ENCODE measurements at regions not wholly inside any gene's neighbourhood (a gene's known extent, or its start where the extent isn't known, plus 50 kb on each side); places are given as distances from the start of the nearest gene placed in this dataset.
A peak's percentile ranks its signal among the peaks of the same experiment; 100 is the strongest.

DNA sequence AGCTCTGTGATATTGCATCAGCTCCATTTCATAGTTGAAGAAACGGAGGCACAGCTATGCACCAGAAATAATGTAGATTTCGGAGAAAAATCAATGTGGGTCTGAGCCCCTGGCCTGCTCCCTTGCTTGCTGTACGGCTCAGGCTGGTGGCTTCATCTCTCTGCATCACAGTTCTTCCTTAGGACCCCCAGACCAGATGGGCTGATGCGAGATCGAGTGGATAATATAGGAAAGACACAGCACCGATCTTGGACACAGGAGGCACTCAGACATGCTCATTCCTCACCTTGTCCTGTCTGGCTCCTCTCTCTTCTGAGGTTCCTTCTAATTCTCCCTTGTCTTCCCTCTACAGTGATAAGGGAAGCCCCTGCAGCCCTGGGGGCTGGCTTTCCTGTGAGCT, 365.9 kb upstream of the ZMIZ1 start:
- DNase-seq: no peak

DNA sequence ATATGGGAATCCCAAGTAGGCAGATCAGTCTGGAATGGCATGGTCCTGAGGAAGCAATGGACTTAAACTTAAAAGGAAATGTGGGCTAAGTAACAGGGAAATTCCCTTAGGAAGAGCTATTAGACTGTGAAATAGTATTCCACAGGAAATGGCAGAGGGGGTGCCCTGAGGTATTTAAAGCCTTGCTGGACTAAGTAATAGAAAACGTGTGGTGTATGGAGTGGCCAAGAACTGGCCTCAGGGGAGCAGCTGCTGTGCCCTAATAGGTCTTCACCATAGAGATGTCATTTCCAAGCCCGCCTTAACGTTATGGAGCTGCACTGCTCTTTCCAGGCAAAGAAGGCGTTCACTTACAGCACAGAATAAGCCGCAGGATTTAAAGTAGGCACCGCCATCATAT, 365.2 kb upstream of the ZMIZ1 start:
- no peak for DNase-seq

DNA sequence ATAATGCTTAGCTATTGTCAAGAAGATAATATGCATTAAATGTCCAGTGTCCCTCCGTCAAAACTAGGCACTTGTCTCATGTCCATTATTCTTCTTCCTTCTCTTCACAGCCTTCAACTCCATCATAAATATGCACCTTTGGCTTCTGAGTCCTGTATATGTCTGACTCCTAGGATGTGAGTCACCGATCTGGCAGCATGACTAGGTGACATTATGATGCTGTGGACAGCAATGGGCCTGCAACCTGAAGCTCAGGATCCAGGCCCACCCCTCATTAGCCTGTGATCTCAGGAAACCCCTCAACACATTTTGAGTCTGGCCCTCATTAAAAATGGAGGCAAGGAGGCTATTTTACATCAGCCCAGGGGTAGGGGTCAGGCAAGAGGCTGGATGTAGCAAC, 362.5 kb upstream of the ZMIZ1 start:
- no peak for DNase-seq

DNA sequence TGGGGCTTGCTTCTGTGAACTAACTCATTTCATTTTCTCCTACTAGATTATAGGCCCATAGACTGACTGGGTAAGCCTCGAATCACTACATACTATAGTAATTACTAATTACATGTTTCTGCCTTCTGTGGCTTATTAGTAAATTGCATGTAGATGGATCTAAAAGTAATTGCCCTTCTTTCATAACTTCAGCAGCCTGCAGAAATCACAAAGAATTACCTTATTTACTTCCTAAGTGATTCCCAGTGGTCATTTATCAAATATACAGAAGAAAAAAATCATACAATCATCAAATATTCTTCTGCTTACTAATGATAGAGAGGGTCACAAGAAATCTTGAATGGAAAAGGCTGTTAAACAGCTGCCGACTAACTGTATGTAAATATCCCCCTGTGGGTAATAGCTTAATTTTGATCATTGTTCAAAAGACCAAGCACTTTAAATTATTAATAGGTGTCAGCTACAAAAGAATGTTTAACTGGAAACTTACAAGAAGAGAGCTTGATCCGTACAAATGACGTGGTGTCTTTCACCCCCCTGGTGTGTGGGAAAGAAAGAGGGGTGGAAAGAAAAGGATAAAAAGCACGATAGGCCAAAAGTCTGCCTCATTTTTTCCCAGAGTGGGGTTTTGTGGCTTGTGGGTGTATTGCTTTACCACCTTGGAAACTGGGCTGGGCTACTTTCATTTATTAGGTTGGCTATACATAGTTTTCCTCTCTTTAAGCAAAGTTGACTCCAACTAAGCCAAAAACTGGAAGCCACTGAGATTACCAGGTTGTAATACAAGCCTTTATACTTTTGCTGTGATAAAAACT, 361.8 kb upstream of the ZMIZ1 start:
- DNase-seq: no peak

DNA sequence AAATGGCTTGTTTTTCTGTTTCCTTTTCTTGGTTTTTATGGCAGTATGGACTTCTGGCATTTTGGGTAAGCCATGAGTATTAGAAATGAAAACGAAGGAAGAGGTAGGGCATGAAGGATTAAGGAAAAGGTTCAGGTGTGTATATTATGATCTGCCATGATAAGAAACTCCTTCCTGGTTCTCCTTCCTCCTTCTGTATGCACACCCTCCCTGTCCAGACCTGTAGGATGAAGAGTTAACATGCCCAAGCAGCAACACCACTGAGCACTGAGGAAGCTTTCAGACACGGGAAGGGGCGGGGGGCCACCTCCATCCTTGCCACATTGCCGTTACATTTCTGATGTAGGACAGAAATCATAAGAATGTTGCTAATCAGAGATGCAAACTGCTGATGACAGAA, 361.0 kb upstream of the ZMIZ1 start:
- DNase-seq: no peak

DNA sequence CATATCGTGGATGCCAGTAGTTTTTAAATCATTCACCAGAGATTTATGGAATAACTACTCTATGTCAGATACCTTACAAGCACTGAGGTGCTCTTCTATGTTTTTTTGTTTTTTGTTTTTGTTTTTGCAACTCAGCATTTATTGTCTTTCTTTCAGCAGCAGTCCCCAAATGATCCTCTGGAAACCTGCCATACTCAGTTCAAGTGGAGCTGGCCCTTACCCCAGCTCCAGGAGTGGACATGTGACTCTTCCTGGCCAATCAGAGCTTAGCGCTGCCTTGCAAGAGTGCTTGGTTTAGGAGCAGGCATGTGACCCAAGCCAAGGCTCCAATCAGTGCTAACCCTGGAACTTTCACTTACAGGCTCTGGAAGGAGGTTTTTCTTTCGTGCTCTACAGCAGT, 356.6 kb upstream of the ZMIZ1 start:
- DNase-seq: no peak

DNA sequence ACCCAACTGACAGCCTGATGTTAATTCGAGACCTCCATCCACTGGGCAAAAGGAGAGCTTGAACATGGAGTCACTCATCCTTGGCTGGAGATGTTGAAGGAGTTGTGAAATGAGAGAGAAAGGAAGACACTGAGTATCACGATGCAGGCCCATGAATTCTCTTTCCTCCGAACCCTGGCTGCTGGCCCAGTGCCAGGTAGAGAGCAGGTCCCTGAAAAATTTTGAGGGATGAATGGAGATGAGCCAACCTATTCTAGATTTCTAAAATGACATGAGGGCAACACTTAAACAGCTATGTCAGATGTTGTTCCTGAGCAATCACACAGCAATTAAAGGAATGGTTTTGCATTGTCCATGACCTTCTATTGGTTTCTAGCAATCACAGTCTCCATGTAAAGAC, 355.1 kb upstream of the ZMIZ1 start:
- no peak for DNase-seq

DNA sequence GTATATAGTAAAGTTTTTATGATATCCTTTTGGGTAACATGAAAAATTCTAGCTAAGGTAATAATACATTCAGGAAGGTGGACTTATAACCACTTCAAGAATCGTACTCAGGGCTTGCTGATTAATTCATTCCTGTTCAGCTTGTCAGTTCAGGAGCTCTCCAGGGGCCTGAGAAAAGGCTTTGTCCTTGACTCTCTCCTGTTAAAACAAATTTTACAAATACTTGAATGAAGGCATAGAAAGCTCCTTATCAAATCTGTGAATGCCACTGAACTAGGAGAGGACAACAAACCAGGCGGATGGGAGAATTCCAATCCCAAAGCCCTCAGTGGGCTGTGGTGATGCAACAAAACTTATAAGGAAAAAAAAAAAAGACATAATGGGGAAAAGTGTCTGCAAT, 354.5 kb upstream of the ZMIZ1 start:
- no peak for DNase-seq

DNA sequence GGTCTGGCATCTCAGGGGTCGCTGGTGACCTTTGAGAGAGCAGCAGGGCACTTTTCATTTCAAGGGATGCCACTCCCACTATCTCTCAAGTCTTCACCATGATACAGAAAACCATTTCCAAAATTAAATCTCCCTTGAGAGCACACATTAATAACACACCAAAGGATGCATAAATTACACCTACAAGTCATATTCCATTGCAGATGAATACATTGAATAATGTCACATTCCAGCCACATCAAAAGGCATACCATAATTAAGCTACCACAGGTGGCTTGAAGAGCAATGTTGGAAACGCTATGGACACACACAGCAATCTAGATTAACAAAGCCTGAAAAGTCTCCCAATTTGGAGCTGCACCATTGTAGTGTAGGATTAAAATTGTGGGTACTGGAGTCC, 353.3 kb upstream of the ZMIZ1 start:
- no peak for DNase-seq

DNA sequence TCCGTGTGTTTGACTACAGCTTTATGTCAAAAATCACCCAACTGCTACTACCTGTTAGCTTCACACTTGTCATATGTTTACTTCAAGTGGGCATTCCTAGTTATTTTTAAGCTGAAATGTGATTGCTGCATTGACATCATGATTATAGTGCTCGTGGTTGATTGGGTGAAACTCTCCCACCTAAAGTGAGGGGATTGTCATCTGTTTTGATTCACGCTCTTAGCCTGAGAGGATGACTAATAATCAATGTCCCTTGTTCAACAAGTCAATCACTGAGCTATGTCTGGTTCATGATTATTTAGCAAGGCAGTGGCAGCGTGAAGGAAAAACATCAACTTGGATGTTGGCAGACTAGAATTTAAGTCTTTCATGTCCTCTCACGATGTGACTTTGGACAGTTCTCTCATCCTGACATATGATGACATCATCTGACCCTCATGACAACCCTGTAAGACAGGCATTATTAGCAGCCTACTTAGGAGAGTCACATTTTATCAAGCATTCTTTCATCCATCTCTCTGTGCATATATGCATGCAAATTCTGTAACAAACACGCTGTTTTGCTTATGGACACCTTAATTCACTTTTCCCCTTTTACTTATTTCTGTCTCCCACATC, 352.6 kb upstream of the ZMIZ1 start:
- DNase-seq: no peak

DNA sequence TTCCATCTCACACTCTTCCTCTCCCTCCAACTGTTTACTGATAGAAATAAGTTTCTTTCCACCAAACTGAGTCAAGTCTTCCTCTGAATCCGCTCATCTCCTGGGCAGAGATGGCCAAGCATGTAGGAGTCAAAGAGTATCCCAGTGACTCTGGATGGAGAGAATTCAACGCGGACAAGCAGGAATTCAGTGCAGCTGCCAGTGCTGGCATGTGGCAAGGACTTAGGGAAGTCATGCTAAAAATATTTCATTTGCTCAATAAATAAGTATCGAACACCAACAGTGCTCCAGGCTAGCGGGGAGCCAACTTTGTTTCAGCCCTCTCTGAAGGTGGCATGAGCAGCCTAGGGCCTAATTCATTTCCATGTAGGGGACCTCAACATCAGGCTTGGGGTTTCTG, 351.6 kb upstream of the ZMIZ1 start:
- no peak for DNase-seq

DNA sequence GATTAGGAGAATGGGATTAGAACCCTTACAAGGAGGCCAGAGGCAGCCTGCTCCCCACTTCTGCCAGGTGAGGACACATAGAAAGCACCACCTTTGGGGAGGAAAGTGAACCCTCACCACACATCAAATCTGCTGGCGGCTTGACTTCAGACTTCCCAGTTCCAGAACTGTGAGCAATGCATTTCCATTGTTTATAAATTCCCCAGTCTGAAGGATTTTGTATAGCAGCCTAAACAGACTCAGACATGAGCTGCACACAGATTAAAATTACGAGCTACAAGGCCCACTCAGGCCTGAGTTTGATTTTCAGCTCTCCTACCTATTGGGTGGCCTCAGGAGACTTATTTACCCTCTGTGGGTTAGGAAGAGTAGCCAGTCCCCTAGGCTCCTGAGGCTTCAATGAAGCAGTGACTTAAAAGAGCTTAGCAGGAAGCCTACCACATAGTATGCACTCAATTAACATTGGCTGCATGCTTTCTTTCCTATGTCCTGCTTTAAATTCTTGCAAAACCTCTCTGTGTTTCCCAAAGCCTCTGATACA, 350.7 kb upstream of the ZMIZ1 start:
- DNase-seq: no peak

DNA sequence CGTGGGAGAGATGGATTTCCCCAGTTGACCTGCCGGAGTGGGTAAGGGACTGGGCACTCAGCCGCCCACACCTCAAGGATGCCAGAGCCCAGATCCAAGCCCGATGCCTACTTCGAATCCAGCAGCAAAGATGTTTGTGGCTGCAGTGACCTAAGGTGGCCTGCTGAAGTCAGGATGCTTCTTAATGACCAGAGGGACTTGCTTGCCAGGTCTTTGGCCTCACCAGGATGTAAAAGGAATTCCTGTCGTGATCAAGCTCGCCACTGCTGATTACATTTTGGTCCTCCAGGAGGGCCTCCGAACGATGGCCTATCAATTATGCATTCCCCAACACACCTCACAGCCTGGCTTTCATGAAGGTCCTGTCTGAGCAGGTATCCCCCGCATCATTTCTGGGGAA, 349.5 kb upstream of the ZMIZ1 start:
- DNase-seq: no peak

DNA sequence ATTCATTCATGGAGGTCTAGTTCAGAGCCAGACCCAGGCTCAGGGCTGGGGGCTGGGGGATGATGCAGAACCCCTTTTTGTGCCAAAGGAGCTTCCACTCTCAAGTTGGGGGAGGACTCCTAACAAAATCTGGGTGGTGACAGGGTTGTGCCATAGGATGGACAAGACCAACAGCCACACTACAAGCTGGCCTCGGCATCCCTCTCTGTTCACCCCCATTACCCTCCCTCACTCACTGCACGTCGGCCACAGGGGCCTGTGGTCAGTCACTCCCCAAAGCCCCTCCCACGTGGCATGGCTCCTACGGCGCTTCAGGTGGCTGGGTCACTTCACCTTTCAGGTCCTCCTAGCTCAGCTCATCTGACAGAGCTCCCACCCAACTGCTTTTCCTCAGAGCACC, 348.7 kb upstream of the ZMIZ1 start:
- DNase-seq: no peak

DNA sequence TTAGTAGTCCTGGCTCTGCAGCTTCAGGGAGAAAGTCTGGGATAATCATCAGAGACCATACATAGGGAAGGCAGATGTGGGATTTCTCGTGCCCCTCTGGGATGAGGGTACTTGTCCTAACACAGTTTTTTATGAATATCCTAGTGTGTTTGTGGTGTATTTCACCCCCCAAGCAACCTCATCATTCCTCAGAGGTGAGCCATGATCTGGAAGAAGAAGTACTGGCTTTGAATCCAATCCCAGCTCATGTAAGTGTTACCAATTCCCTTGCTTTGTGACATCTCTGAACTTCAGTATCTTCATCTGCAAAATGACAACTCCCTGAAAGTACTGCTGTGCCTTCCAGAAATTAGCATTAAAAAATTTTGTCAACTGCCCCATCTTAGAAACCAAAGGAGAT, 347.5 kb upstream of the ZMIZ1 start:
- no peak for DNase-seq

DNA sequence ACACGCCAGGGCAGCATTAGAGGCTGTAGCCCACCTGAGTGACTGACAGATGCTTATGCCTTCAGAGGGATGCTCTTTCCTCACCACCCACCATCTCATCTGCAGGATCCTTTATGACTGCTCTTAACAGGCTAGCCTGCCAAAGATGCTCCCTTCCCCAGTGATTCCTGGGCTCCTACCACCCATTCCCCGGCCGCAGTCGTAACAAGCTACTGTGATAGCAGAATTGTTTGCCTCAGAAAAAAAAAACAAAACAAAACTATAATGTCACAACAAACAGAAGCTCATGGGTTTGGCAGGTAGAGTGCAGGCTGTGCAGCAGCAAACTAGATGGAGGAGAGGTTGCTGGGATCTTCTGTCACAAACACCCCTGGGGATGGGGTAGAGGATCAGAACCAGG, 343.9 kb upstream of the ZMIZ1 start:
- DNase-seq: no peak

DNA sequence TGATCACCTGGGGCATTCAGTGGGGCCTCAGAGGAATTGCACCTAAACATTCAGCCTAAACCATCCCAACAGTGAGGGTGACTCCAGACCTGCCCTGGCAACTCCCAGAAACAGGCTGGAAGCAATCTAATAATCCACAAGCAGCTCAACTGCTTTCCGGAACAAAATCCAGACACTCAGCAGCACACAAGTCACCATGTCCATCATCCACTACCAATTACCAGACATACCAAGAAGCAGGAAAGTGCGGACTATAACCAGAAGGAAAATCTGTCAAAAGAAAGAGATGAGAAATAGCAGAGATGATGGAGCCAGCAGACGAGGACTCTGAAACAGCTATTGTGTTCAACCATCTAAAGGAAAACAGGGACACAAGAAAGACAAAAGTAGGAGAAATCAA, 342.6 kb upstream of the ZMIZ1 start:
- no peak for DNase-seq

DNA sequence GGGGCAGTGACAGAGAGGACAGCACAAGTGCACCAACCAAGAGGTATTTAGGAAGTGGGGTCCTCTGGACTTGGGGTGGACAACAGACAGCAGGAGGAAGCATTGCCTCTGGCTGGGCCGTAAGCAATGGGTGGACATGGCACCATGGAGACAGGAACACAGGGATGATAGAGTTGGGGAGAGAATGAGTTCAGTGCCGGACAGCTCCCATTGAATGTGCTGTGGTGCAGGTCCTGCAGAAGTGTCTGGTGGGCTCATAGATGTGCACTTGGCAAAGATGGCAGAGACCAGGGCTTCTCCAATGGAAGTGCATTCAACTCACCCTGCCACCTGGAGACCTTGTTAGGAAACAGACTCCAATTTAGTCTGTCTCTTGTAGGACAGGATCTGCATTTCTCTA, 341.5 kb upstream of the ZMIZ1 start:
- no peak for DNase-seq

DNA sequence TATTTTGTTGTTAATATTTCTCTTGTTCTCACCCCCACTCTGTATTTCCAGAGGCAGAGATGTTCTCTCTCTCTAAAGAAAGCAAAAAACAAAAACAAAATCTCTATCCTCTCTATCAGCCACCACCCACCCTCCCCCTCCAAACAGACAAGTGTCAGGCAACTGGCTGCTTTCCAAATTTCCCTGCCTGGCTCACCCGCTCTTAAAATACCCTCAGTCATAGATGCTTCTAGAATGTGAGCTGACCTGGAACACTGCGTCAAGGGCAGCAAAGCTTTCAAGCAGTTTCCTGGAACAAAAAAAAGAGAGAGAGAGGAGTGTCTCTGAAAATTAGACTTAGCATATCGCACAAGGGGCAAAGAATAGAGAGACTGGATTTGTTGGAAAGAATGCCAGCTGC, 341.0 kb upstream of the ZMIZ1 start:
- peak; percentile 33 for DNase-seq

DNA sequence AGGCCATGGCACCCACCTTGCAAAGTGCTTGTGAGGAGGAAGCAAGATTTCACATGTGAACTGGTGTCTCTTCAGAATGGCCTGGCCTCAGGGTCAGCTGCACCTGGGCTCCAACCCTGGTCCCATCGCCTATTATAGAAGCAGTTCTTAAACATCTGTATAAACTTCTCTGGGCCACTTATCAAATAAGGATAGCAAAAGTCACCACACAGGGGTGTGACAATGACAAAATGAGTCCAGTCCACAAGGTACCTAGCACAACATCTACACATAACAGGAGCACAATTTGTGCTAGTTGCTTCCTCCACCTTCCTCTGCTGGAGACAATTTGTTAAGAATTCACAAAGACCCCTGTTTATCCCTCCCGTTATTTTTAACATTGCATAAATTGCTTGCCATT, 340.6 kb upstream of the ZMIZ1 start:
- DNase-seq: no peak

DNA sequence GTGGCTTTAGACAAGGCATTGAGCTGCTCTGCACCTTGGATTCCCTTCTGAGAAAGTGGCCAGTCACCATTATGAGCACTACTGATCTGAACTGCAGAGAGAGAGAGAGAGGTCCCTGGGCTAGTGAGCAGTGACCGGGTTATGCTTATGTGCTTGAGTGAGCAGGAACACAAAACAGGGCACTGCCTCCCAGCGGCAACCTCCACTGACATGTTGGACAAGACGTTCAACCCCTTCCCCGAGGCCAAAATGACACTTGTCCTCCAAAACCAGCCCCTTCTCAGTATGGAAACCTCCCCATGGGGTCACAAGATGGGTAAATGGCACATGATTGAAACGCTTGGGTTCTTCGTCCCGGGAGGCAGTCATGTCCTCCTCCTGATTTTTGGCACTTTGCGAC, 339.4 kb upstream of the ZMIZ1 start:
- DNase-seq: no peak

DNA sequence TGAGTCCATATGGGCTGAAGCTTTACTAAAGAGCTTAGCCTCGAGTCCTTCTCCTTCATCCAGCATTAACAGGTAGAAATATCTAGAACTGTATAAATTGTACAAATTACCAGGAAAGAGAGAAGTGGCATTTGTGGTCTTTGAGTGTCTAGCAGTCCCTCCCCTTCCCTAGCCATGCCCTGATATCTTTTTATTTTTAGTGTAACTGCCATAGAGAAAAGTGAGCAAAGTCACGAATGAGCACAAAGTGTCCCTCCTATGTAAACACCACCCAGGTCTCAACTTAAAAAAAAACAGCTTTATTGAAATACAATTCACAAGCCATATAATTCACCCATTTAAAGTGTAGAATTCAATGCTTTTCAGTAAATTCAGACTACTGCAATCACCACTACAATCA, 339.0 kb upstream of the ZMIZ1 start:
- DNase-seq: no peak

DNA sequence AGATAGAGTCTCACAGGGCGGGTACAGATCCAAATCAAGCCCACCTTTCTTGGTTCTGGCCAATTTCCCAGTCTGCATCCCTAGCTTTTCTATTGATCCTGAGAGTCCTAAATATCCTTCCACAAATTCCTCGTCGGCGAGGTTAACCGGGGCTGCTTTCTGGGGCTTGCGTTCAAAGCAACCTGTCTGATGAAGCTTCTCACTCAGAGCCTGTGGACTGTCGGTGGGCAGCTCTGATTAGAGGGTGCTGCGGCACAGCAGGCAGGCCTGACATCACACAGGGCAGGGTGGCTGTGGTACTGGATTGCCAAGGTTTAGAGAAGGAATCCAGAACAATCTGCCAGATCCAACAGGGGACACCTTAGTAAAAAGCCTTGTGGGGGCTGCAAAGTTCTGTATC, 338.0 kb upstream of the ZMIZ1 start:
- DNase-seq: no peak

DNA sequence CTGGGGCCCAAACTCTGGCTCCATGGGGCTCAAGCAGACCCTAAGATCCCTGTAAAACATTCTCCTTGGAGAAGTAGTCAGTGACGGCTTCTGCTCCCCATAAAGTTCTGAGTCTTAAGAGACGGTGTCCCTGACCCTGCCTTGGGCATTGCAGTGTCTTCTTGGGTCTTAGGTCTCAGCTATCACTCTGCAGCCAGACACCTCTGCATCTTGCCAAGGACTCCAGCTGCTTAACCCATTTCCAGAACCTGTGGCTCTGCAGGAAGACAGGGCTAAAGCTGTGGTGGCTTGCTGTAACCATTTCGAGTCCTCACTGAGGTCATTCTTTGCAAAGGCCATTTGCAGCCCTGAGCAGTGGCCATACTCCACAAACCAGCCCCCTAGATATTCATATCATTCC, 337.1 kb upstream of the ZMIZ1 start:
- DNase-seq: no peak

DNA sequence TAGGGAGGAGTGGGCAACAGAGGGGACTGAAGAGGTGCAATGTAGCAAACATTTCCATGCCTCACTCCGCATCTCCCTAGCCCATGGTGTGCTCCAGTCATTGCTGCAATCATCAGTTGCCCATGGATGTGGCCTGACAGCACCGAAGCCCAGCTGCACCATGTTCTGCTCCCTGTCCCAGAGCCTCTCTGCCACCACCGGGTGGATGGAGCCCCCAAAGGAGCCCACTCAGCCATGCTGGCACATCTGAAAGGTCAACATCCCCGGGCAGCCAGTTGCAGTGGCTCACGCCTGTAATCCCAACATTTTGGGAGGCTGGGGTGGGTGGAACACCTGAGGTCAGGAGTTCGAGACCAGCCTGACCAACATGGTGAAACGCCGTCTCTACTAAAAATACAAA, 336.4 kb upstream of the ZMIZ1 start:
- DNase-seq: no peak

Data from NCI-H1436 (cell line).